Stomach (tissue), 8 donors: ENCODE measurements at regions not wholly inside any gene's neighbourhood (a gene's known extent, or its start where the extent isn't known, plus 50 kb on each side); places are given as distances from the start of the nearest gene placed in this dataset.

Experiments
- DNase-seq, 2 donors: peaks; one replicate each; pipeline versions ENCODE4 v3.0.0 to v3.0.0-alpha.2; 2013 to 2019
- H3K27ac ChIP-seq, 5 donors: fragments of 200-600 bp in 4 of 5; sonication (generic) in 4 of 5; one replicate each; pipeline ENCODE4 v1.5.1; 2013 to 2019; ENCODE audit warnings: mild to moderate bottlenecking in 1 of 5, moderate library complexity in 1 of 5
- H3K27me3 ChIP-seq, 3 donors: fragments of 200-600 bp; sonication (generic); one replicate each; pipeline ENCODE4 v1.5.1; 2017 to 2019; ENCODE audit warnings: mixed run types in 1 of 3
- H3K36me3 ChIP-seq, 4 donors: fragments of 200-600 bp; sonication (generic); 1 replicate in 3 of 4; 2 replicates in 1 of 4; pipeline ENCODE4 v1.5.1; 2016 to 2019
- H3K4me1 ChIP-seq, 4 donors: fragments of 200-600 bp; sonication (generic); one replicate each; pipeline ENCODE4 v1.5.1; 2016 to 2019
- H3K4me3 ChIP-seq, 4 donors: fragments of 200-600 bp; sonication (generic) in 3 of 4; one replicate each; pipeline ENCODE4 v1.5.1; 2016 to 2019; ENCODE audit warnings: mild to moderate bottlenecking in 1 of 4
- H3K9me3 ChIP-seq, 4 donors: fragments of 200-600 bp; sonication (generic); one replicate each; pipeline ENCODE4 v1.5.1; 2016 to 2019
- CTCF ChIP-seq, 7 experiments: fragments of 450-650 bp in 4 of 7; fragments of 200-600 bp in 3 of 7; sonication (generic) in 3 of 7; IDR thresholded peaks; one replicate each; pipeline ENCODE4 v1.5.1; 2016 to 2019; ENCODE audit warnings: antibody characterized with exemption in 7 of 7, control low read depth in 2 of 7, mild to moderate bottlenecking in 1 of 7
- EP300 ChIP-seq: sonication (generic); formaldehyde crosslinking; IDR thresholded peaks from one replicate; pipeline ENCODE4 v1.6.1; 2017; ENCODE audit warnings: antibody characterized with exemption
- POLR2A ChIP-seq, 4 donors: fragments of 450-650 bp; IDR thresholded peaks; one replicate each; pipeline ENCODE4 v1.6.1; 2016; ENCODE audit warnings: antibody characterized with exemption in 4 of 4, control low read depth in 2 of 4, mild to moderate bottlenecking in 1 of 4, moderate library complexity in 1 of 4
- POLR2AphosphoS5 ChIP-seq, 3 donors: sonication (generic); formaldehyde crosslinking; IDR thresholded peaks; one replicate each; pipeline ENCODE4 v1.6.1; 2016; ENCODE audit warnings: antibody characterized with exemption in 3 of 3
- WGBS, 5 donors: extraction: QIAGEN DNeasy Blood & Tissue Kit in 3 of 5; methylation state at CpG; one replicate each; pipeline versions ENCODE4 v1.1.5 to v1.1.7; 2013 to 2018; 5-methylcytosine and 5-hydroxymethylcytosine counted together
- intact Hi-C: fragments of 100-400 bp; cut with DNase I; formaldehyde crosslinking; loops from one replicate; pipeline ENCODE4 v1.15.1; 2023; ENCODE audit warnings: low total_unique reads
- donor health status: healthy with polysubstance abuse.
- donor health status: Bipolar disorder and iron deficiency.
- donor health status: healthy.

GRCh38 chr16:9518051-9518450 lies 426.6 kb downstream of the HAPSTR1 start:
- WGBS, 5 donors = 36 to 45% (median 44%) methylated on average over 3 of the region's 3 CpGs
- no peaks in the 10 kb centered on the region for H3K27me3 ChIP-seq
- intact Hi-C loops = no loop called here
- H3K27ac ChIP-seq = no peak overlapping the region
- peaks cover 0 to 3% (median 3%) of the 10 kb centered on the region in 4 donors for H3K9me3 ChIP-seq
- H3K36me3 ChIP-seq = no peaks in the 10 kb centered on the region
- H3K4me1 ChIP-seq = no peaks in the 10 kb centered on the region
- no peak for DNase-seq
- no peak for TF ChIP-seq CTCF (IDR thresholded peaks at IDR 0.05)
- TF ChIP-seq POLR2A (IDR thresholded peaks at IDR 0.05) = no peak
- no peak overlapping the region for H3K4me3 ChIP-seq

- Histone ChIP-seq H3K36me3 (no peaks in the 10 kb centered on the region), H3K9me3 (no peaks in the 10 kb centered on the region), H3K4me3 (no peak overlapping the region), H3K27ac (no peak overlapping the region), H3K27me3 (no peaks in the 10 kb centered on the region), H3K4me1 (no peaks in the 10 kb centered on the region)
- DNase-seq = no peak
- intact Hi-C loops = no loop called here
- no peak for TF ChIP-seq CTCF (IDR thresholded peaks at IDR 0.05)
- TF ChIP-seq POLR2A (IDR thresholded peaks at IDR 0.05) = no peak
- no peak for TF ChIP-seq EP300
- TF ChIP-seq POLR2AphosphoS5 (IDR thresholded peaks at IDR 0.05) = no peak
- 92 to 100% (median 99%) methylated on average over 2 of the region's 2 CpGs for WGBS, 5 donors
Observed at GRCh38 chr16:9518581-9518980, 427.1 kb downstream of the HAPSTR1 start.

- DNase-seq = no peak
- H3K4me1 ChIP-seq = peaks cover 0 to 5% (median 0%) of the 10 kb centered on the region in 4 donors
- no peak overlapping the region for H3K4me3 ChIP-seq
- no peaks in the 10 kb centered on the region for H3K9me3 ChIP-seq
- no peaks in the 10 kb centered on the region for H3K27me3 ChIP-seq
- 58 to 77% (median 63%) methylated on average over 7 of the region's 7 CpGs for WGBS, 5 donors
- TF ChIP-seq POLR2A (IDR thresholded peaks at IDR 0.05) (no peak), EP300 (no peak), CTCF (IDR thresholded peaks at IDR 0.05) (no peak), POLR2AphosphoS5 (IDR thresholded peaks at IDR 0.05) (no peak)
- no peaks in the 10 kb centered on the region for H3K36me3 ChIP-seq
- H3K27ac ChIP-seq = no peak overlapping the region
- intact Hi-C loops = no loop called here
Observed at GRCh38 chr16:9521749-9522370, 430.4 kb downstream of the HAPSTR1 start.

GRCh38 chr16:9522614-9523013 lies 431.2 kb downstream of the HAPSTR1 start:
- H3K36me3 ChIP-seq = no peaks in the 10 kb centered on the region
- H3K27me3 ChIP-seq = no peaks in the 10 kb centered on the region
- no peak for DNase-seq
- no peak for TF ChIP-seq POLR2AphosphoS5 (IDR thresholded peaks at IDR 0.05)
- TF ChIP-seq EP300 = no peak
- TF ChIP-seq POLR2A (IDR thresholded peaks at IDR 0.05) = no peak
- no peak for TF ChIP-seq CTCF (IDR thresholded peaks at IDR 0.05)
- no peaks in the 10 kb centered on the region for H3K9me3 ChIP-seq
- H3K27ac ChIP-seq = no peak overlapping the region
- WGBS, 5 donors = 26 to 37% (median 32%) methylated on average over 5 of the region's 5 CpGs
- no peak overlapping the region for H3K4me3 ChIP-seq
- intact Hi-C loops = no loop called here
- peaks cover 0 to 9% (median 0%) of the 10 kb centered on the region in 4 donors for H3K4me1 ChIP-seq
